Choroid plexus epithelial cell (primary cell): ENCODE measurements at regions not wholly inside any gene's neighbourhood (a gene's known extent, or its start where the extent isn't known, plus 50 kb on each side); places are given as distances from the start of the nearest gene placed in this dataset.

Experiments
- DNase-seq: peaks from one replicate; pipeline ENCODE4 v3.0.0-alpha.2; 2010; ENCODE audit warnings: low read depth
- H3K4me3 ChIP-seq: 2 replicates; pipeline ENCODE4 v1.5.1; 2011; ENCODE audit warnings: low read depth, mild to moderate bottlenecking, control low read depth, low read length, moderate library complexity
- TF ChIP-seq, protein P1 (sequence below): conservative IDR thresholded peaks from 2 replicates; pipeline ENCODE4 v1.5.1; 2011; ENCODE audit warnings: low read depth, mild to moderate bottlenecking, control low read depth, inconsistent platforms, low read length, moderate library complexity

DNA sequence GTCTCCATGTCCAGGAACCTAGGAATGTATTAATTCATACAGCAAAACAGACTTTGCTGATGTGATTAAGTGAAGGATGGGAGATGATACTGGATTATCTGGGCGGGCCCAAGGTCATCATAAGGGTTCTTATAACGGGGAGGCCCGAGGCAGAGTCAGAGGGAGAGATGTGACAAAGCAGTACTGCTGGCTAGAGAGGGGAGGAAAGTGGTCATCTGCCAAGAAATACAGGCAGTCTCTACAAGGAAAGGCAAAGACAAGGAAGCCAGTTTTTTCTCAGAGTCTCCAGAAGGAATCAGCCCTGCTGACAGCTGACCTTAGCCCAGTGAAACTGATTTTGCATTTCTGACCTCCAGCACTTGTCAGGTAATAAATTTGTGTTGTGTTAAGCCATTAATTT, 66.2 kb upstream of the CORO2B start:
- TF ChIP-seq, protein P1, sequence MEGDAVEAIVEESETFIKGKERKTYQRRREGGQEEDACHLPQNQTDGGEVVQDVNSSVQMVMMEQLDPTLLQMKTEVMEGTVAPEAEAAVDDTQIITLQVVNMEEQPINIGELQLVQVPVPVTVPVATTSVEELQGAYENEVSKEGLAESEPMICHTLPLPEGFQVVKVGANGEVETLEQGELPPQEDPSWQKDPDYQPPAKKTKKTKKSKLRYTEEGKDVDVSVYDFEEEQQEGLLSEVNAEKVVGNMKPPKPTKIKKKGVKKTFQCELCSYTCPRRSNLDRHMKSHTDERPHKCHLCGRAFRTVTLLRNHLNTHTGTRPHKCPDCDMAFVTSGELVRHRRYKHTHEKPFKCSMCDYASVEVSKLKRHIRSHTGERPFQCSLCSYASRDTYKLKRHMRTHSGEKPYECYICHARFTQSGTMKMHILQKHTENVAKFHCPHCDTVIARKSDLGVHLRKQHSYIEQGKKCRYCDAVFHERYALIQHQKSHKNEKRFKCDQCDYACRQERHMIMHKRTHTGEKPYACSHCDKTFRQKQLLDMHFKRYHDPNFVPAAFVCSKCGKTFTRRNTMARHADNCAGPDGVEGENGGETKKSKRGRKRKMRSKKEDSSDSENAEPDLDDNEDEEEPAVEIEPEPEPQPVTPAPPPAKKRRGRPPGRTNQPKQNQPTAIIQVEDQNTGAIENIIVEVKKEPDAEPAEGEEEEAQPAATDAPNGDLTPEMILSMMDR: no peak
- no peak overlapping the region for H3K4me3 ChIP-seq
- no peak for DNase-seq

DNA sequence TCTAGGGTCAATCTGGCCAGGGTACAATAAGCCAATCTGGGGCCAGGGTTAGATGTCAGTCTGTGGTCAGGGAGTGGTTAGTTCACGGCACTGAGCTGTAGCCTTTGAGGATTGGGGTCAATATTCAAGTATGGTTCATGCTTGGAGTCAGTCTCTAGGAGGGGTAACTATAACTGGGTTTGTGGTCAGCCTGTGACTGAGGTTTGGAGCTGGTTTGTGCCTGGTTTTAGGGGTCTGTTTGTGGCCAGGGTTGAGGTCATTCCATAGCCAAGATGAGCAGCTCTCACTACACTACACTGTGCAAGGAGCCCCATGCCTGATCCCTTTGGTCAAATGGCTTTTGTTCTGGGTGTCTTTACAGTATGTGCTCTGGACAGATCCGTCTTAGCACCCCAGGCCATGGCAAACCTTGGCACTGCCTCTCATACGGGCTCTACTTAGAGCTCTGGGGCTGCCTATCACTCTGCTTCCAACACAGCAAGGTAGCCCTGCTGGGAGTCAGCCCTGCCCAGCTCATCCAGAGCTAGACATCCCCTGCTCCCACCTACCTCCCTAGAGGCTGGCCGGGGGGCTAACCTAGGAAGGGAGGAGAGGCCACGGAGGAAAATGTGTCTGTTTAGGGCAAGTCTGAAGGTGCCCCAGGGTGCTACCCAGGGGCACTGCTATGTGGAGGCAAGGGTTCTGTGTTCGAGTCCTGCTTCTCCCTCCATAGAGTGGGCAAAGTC, 63.3 kb upstream of the CORO2B start:
- no peak overlapping the region for H3K4me3 ChIP-seq
- TF ChIP-seq, protein P1: no peak
- no peak for DNase-seq

DNA sequence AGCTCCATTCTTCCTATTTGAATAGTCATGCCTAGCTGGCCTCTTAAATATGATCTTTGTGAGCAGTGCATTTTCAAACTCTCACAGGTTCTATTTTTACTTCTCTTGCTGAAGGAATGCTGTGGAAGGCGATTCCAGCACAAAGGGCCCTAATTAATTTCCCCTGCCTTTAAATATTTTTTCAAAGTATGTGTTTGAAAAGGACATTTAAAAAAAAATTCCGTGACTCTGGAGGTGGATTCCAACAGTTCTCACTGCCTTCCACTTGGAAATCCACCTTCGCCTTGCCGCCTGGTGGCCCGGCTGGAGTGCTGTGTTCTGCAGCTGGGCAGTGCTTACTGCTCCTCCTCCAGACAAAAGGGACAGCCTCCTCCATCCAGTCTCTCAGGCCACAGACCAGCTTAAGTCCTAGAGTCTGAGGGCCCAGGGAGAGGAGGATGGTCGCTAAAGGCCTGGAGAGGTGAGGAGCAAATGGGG, 61.5 kb upstream of the CORO2B start:
- peak; percentile 41 for DNase-seq
- TF ChIP-seq, protein P1: peak; percentile 45
- no peak overlapping the region for H3K4me3 ChIP-seq

DNA sequence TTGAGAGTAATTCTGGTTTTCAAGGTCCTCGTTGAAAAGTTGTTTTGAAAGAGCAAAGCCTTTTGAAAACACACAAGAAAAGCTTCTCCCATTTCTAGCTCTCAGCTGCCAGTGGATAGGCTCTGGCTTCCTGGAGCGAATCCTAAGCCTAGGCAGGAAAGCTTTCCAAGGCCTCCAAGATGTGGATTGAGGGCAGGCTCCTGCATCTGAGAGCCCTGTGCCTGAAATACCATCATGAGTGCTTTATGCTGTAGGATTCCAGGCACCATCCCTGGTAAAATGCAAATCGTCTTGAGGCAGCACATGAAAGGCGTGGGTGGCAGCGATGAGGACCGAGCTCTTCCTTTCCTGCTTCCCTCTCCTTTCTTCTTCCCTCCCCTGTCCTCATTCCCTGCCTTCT, 60.7 kb upstream of the CORO2B start:
- DNase-seq: no peak
- H3K4me3 ChIP-seq: no peak overlapping the region
- TF ChIP-seq, protein P1: no peak

DNA sequence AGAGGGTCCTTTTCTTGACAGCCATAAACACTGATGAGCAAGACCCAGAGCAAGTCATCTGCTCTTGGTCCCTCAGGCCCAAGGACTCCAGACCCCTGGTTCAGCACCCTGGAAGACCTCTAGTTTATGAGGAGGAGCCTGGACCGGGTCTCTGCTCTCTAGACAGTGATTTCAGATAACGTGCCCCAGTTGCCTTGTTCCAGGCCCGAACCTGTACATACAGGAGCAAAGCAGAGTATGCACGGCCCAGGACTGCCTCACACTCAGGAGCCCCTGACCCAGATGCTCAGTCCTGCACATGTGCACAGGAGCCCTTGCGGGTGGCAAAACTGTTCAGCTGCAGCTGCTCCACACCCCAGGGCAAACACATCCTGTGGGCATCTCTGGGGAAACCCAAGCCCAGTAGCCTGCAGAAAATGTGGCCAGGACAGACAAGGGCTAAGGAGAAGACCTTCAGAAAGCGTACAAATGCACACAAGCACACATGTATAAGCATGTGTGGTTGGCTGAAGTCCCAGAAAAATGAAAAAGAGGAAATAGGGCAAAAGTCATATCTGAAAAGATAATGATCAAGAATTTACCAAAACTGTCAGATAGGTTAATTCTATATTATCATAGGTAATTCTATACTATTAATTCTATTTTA, 59.9 kb upstream of the CORO2B start:
- TF ChIP-seq, protein P1: no peak
- DNase-seq: no peak
- no peak overlapping the region for H3K4me3 ChIP-seq

DNA sequence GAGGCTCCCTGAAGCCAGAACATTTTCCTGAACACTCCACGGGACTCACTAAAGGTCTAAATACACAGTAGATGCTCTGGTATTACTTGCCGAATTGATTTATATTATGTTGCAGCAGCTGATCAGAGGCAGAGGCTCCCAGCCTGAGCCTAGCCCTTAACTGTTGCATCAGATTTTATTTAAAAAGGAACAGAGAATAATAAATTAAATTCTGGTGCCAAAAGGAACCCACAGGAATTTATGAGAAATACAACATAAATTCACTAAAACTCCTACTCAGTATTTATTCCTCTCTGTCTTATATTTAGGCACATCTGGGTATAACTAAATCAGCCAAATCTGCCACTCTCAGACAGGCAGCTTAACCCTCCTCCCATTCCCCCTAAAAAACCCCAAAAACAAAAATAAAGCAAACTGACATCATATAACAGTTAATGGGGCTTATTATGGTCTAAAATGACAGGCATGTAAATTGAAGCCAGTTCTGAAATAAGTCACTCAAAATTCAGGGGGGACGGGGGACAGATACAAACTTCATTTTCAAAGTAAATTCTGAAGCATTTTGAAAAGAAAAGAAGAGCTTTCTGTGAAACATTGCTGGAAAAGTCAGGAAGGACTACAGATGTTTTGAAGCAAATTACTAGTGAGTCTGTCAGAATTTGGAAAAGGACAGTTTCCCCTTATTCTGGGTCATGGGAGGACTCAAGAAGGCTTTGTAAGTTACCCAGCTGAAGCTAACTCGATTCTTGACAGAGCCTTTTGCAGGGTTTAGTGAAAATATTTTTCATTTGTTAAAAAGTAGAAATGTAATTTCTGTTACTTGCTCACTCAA, 53.8 kb upstream of the CORO2B start:
- peak; percentile 75 for DNase-seq
- no peak overlapping the region for H3K4me3 ChIP-seq
- TF ChIP-seq, protein P1: no peak
